GM12892 (cell line): ENCODE measurements at regions not wholly inside any gene's neighbourhood (a gene's known extent, or its start where the extent isn't known, plus 50 kb on each side); places are given as distances from the start of the nearest gene placed in this dataset.

Source experiments
- POLR2A ChIP-seq: IDR thresholded peaks from 2 replicates; pipeline ENCODE4 v1.6.1; 2011; ENCODE audit warnings: low read depth, low read length, control low read depth
- POLR2AphosphoS5 ChIP-seq: IDR thresholded peaks from 2 replicates; pipeline ENCODE4 v1.6.1; 2011; ENCODE audit warnings: low read depth, low read length, control low read depth
- TAF1 ChIP-seq: IDR thresholded peaks from 2 replicates; pipeline ENCODE4 v1.6.1; 2011; ENCODE audit warnings: low read depth, mild to moderate bottlenecking, control low read depth, low read length, borderline replicate concordance

GRCh38 chr5:42057254-42057690 is 132.2 kb downstream of the FBXO4 start:
- no peak for TF ChIP-seq POLR2A
- no peak for TF ChIP-seq POLR2AphosphoS5
- TF ChIP-seq TAF1: no peak
